GM20000 (cell line): ENCODE measurements at regions not wholly inside any gene's neighbourhood (a gene's known extent, or its start where the extent isn't known, plus 50 kb on each side); places are given as distances from the start of the nearest gene placed in this dataset.

ENCODE experiments used
- DNase-seq: peaks from one replicate; pipeline ENCODE4 v3.0.0; 2012; ENCODE audit warnings: low spot score
- TF ChIP-seq, protein P1 (sequence below): IDR thresholded peaks from 2 replicates; pipeline ENCODE4 v1.5.1; 2012; ENCODE audit warnings: mild to moderate bottlenecking, control low read depth; ENCODE audit errors: extremely low read depth, missing control alignments

DNA sequence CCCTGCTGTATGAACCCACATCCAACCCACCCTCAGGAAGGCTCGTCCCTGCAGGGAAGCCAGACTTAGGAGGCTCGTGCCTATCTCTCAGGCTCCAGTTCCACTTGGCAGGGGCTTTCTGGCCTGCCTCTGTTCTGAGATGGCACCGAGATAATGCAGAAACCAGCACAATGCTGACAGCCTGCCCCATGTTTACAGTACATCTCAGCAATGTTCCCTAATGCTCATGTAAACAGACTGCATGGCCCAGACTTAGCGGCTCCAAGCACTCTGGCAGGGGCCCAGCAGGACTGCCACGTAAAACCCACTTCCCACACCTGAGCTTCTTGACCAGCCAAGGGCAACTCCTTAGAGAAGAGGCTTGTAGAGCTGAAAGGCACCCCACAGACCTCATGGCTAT, 499.5 kb upstream of the BRINP1 start:
- DNase-seq: no peak
- TF ChIP-seq, protein P1, sequence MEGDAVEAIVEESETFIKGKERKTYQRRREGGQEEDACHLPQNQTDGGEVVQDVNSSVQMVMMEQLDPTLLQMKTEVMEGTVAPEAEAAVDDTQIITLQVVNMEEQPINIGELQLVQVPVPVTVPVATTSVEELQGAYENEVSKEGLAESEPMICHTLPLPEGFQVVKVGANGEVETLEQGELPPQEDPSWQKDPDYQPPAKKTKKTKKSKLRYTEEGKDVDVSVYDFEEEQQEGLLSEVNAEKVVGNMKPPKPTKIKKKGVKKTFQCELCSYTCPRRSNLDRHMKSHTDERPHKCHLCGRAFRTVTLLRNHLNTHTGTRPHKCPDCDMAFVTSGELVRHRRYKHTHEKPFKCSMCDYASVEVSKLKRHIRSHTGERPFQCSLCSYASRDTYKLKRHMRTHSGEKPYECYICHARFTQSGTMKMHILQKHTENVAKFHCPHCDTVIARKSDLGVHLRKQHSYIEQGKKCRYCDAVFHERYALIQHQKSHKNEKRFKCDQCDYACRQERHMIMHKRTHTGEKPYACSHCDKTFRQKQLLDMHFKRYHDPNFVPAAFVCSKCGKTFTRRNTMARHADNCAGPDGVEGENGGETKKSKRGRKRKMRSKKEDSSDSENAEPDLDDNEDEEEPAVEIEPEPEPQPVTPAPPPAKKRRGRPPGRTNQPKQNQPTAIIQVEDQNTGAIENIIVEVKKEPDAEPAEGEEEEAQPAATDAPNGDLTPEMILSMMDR: no peak

DNA sequence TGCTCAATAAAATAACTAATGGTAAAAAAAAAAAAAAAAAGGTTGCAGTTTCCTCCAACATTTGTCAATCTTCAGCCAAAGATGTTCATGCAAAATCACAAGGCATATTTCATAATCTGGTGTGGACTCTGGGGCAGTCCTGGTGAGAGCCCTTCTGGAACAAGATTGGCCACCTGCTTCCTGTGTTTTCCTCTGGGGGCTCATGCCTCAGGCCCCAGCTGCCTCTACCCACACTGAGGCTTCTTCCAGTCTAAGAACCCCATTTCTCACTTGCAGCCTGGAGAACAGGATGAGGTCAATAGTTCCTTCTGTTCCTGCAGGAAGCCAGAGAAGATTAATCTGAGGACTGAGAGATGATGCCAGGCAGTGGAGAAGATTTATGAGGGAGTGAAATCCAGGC, 492.6 kb upstream of the BRINP1 start:
- no peak for DNase-seq
- TF ChIP-seq, protein P1: no peak

DNA sequence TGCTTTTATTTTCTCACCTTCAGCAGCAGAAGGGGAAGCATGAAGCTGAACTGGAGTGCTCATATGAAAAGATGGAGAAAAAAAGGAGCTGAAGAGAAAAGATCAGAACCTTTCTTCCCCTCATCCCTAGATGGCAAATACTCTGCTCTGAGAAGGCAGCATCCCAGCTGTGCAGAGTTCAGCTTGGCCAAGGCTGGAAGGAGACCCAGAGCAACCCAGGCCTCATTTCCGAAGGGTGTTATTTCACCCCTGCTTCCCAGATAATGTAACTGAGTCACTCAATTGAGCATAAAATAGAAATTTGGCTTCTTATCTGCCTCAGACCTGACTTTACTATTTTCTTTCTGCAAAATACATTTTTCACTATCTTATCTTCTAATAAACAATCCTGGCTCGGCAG, 489.9 kb upstream of the BRINP1 start:
- no peak for DNase-seq
- TF ChIP-seq, protein P1: no peak

DNA sequence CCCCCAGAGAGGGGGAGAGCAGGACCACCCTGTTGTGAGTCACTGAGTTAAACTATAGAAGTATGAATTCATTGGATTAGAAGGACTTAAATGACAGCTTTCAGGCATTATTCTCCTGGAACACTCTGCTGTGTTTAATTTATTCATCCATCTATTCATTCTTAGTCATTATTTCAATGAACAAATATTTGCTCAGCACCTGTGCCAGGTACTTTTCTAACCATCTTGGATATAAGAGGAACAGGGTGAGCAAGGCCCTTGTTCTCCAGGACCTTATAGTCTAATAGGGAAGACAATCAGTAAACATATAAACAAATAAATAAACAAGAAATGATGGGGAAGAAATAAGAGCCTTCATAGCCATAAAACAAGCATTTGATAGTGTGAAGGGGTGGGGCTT, 483.9 kb upstream of the BRINP1 start:
- TF ChIP-seq, protein P1: no peak
- DNase-seq: no peak

DNA sequence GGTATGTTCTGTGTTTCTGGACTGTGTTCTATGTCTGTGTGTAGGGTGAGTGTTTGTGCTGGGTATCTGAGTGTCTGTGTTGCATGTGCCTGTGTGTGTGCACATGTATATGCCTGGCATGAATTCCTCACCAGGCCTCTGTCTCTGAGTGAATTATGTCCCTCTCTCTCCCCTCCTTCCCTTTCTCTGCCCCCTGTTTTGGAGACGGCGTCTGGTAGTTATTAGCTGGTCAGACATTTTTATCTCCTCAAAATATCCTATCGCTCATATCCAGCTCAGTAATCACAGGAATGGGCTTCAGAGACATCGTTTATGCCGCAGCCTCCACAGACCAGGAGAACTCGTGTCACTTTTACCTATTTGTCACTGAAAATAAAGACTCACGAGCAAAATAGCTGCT, 483.2 kb upstream of the BRINP1 start:
- TF ChIP-seq, protein P1: no peak
- DNase-seq: no peak

DNA sequence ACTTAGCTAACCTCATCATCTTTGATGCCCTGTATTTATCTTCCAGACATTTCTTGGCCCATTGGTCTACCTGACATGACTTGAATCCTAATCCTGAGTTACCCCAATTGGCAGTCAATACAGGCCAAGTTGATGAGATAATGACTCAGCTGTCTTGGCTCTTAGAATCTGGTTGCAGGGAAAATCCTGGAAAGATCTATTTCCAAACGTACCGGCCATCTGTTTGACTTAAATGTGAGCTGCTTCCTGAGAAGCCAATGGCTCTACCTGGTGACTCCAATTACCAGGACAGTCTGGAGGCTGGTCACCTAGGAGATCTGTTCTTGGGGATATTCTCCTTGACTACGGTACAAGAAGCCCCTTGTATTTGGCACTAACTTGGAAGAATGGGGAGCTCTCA, 475.2 kb upstream of the BRINP1 start:
- no peak for DNase-seq
- TF ChIP-seq, protein P1: no peak

DNA sequence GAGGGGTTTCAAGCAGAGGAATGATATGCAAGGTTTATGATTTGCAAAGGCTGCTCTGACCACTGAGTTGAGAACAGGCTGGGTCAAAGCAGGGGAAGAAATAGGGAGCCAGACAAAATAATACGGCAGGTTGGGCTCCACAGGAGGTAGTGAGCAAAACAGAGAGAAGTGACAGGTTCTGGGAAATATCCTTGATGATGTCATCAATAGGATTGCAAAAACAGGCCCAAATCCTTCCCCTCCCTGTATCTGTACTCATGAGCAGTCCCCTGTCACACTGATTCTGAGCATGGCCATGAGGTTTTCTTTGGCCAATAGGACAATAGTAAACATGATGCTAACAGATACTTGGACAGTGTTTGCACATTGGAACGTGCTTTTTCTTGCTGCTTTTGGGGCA, 471.8 kb upstream of the BRINP1 start:
- TF ChIP-seq, protein P1: no peak
- no peak for DNase-seq
